ENCODE measurements at regions not wholly inside any gene's neighbourhood (a gene's known extent, or its start where the extent isn't known, plus 50 kb on each side); places are given as distances from the start of the nearest gene placed in this dataset.

DNA sequence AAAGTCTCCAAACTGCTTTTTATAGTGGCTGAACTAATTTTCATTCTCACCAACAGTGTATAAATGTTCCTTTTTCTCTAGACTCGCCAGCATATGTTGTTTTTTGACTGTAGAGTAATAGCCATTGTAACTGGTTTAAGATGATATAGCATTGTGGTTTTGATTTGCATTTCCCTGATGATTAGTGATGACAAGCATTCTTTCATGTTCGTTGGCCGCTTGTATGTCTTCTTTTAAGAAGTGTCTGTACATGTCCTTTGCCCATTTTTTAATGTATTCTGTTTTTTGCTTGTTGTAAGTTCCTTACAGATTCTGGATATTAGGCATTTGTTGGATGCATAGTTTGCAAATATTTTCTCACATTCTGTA is 404.9 kb downstream of the FLRT2 start:
- TF ChIP-seq SIN3A (IDR thresholded peaks at IDR 0.05; ENCODE audit: borderline replicate concordance, insufficient read depth, low read length) (no peak), TAF1 (IDR thresholded peaks at IDR 0.05; ENCODE audit: borderline replicate concordance, insufficient read depth, low read length) (no peak), POLR2AphosphoS5 (IDR thresholded peaks at IDR 0.05; ENCODE audit: low read depth, low read length) (no peak), FOXP2 (optimal IDR thresholded peaks at IDR 0.05; ENCODE audit: borderline replicate concordance, extremely low read depth, extremely low read length, insufficient read depth) (no peak)
- TF ChIP-seq, protein P1, sequence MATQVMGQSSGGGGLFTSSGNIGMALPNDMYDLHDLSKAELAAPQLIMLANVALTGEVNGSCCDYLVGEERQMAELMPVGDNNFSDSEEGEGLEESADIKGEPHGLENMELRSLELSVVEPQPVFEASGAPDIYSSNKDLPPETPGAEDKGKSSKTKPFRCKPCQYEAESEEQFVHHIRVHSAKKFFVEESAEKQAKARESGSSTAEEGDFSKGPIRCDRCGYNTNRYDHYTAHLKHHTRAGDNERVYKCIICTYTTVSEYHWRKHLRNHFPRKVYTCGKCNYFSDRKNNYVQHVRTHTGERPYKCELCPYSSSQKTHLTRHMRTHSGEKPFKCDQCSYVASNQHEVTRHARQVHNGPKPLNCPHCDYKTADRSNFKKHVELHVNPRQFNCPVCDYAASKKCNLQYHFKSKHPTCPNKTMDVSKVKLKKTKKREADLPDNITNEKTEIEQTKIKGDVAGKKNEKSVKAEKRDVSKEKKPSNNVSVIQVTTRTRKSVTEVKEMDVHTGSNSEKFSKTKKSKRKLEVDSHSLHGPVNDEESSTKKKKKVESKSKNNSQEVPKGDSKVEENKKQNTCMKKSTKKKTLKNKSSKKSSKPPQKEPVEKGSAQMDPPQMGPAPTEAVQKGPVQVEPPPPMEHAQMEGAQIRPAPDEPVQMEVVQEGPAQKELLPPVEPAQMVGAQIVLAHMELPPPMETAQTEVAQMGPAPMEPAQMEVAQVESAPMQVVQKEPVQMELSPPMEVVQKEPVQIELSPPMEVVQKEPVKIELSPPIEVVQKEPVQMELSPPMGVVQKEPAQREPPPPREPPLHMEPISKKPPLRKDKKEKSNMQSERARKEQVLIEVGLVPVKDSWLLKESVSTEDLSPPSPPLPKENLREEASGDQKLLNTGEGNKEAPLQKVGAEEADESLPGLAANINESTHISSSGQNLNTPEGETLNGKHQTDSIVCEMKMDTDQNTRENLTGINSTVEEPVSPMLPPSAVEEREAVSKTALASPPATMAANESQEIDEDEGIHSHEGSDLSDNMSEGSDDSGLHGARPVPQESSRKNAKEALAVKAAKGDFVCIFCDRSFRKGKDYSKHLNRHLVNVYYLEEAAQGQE (IDR thresholded peaks at IDR 0.05; ENCODE audit: insufficient read depth in 1 of 2, low read depth in 2 of 2, low read length in 2 of 2): no peak

DNA sequence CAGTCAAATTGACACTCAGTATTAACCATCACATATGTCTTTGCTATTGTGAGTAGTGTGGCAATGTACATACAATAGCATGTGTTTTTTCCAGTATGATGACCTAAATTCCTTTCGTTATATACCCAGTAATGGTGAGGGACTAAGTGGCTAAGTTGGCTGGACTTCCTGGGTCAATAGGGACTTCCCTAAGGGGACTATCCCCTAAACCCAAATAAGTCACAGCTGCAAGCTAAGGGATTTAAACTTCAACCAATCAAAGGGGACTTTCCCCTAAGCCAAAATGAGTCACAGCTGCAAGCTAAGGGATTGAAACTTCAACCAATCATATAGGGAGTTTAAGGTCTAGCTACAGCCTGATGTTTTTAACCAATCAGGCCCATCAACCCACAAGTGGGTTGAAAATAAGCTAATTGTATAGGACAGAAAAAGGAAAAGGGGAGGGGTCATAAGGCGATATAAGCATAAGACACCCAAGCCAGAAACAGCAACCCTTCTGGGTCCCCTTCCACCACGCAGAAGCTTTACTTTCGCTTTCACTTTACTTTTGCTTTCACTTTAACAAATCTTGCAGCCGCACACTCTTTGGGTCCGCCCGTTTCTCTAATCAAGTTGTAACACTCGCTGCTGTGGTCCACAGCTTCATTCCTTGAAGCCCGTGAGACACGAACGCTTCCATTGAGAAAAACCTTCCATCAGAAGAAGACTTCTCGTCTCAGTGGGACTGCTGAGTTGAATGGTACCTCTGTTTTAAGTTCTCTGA is 404.4 kb downstream of the FLRT2 start:
- no peak for TF ChIP-seq TAF1 (IDR thresholded peaks at IDR 0.05; ENCODE audit: borderline replicate concordance, insufficient read depth, low read length)
- no peak for TF ChIP-seq SIN3A (IDR thresholded peaks at IDR 0.05; ENCODE audit: borderline replicate concordance, insufficient read depth, low read length)
- no peak for TF ChIP-seq FOXP2 (optimal IDR thresholded peaks at IDR 0.05; ENCODE audit: borderline replicate concordance, extremely low read depth, extremely low read length, insufficient read depth)
- TF ChIP-seq, protein P1 (IDR thresholded peaks at IDR 0.05; ENCODE audit: insufficient read depth in 1 of 2, low read depth in 2 of 2, low read length in 2 of 2): no peak
- TF ChIP-seq POLR2AphosphoS5 (IDR thresholded peaks at IDR 0.05; ENCODE audit: low read depth, low read length): no peak

DNA sequence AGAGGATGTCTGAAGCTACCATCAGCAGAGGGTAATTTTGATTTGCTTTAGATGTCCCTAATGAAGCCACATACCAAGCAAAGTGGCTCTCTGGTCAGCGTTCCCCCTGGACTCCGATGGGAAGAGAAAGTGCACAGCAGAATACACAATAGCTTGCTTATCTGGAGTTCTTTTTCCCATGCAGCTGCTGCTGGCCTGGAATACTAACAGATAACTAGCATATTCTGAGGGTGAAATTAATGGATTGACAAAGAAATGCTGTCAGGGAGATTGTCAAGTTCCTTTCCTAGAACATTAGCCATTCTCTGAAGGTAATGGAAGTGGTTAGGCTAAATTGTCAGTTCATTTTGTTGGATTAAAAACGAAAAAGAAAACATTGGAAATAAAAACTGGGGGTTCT is 391.3 kb downstream of the FLRT2 start:
- no peak for TF ChIP-seq FOXP2 (optimal IDR thresholded peaks at IDR 0.05; ENCODE audit: borderline replicate concordance, extremely low read depth, extremely low read length, insufficient read depth)

DNA sequence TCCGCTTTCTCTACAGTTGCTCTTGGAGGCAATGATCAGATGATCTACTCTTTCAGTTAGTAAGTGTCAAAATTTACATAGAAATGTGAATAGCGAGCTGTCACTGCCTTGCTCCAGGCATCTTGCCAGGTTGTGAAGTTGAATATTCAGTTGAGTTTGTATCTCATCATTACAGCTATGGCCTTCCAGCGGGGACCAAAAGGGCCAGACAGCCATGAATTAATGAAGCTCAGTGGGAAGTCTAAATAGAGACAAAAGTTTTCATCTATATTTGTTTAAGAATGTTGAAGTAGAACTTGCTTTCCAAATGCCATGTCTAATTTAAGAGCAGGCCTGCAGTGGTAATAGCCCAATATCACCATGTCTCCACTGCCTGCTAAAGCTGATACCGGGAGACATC is 387.8 kb downstream of the FLRT2 start:
- TF ChIP-seq SIN3A (IDR thresholded peaks at IDR 0.05; ENCODE audit: borderline replicate concordance, insufficient read depth, low read length): no peak

DNA sequence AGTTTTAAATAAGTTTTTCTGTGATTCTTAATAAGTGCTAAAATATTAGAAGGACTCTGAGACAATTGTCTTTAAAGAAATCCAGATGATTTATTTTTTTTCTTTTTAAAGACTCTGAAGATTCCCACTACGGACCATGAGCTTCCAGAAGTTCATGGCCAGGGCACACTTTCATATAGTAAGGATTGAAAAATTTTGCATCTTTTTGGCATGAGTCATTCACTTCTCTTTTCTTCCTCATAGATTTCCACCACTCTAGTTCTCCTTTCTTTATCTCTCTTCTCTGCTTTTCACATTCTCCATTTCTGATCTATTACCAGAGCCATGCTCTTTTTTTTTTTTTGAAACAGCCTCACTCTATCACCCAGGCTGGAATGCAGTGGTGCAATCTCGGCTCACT is 385.8 kb downstream of the FLRT2 start:
- TF ChIP-seq FOXP2 (optimal IDR thresholded peaks at IDR 0.05; ENCODE audit: borderline replicate concordance, extremely low read depth, extremely low read length, insufficient read depth): no peak
- no peak for TF ChIP-seq TAF1 (IDR thresholded peaks at IDR 0.05; ENCODE audit: borderline replicate concordance, insufficient read depth, low read length)
- no peak for TF ChIP-seq SIN3A (IDR thresholded peaks at IDR 0.05; ENCODE audit: borderline replicate concordance, insufficient read depth, low read length)
- TF ChIP-seq POLR2AphosphoS5 (IDR thresholded peaks at IDR 0.05; ENCODE audit: low read depth, low read length): no peak
- TF ChIP-seq, protein P1 (IDR thresholded peaks at IDR 0.05; ENCODE audit: insufficient read depth in 1 of 2, low read depth in 2 of 2, low read length in 2 of 2): no peak

DNA sequence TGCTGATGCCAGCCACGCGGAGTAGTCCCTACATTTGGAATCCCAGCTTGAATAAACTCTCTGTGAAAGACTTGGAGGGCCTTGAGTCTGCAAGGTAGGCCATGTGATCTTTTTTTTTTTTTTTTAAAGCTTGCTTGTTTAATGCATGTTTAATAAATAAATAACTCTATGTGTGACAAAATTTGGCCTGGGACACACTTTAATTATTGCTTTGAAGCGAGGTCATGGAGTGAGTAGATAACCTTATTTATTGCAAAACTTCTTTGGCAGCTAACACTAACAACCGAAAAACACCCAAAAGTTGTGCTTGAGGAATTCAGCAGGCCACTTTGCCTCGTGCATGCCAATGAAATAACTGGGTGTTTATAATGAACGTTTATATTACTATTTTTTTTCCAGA is 382.2 kb downstream of the FLRT2 start:
- TF ChIP-seq, protein P1 (IDR thresholded peaks at IDR 0.05; ENCODE audit: insufficient read depth in 1 of 2, low read depth in 2 of 2, low read length in 2 of 2): no peak
- TF ChIP-seq FOXP2 (optimal IDR thresholded peaks at IDR 0.05; ENCODE audit: borderline replicate concordance, extremely low read depth, extremely low read length, insufficient read depth) (no peak), POLR2AphosphoS5 (IDR thresholded peaks at IDR 0.05; ENCODE audit: low read depth, low read length) (no peak), TAF1 (IDR thresholded peaks at IDR 0.05; ENCODE audit: borderline replicate concordance, insufficient read depth, low read length) (no peak), SIN3A (IDR thresholded peaks at IDR 0.05; ENCODE audit: borderline replicate concordance, insufficient read depth, low read length) (no peak)

All from PFSK-1 (cell line).